HG03097 (cell line): ENCODE measurements at regions not wholly inside any gene's neighbourhood (a gene's known extent, or its start where the extent isn't known, plus 50 kb on each side); places are given as distances from the start of the nearest gene placed in this dataset.

Experiments used
- ATAC-seq: cut with Tn5 transposase; IDR thresholded peaks from one replicate; pipeline ENCODE4 v1.9.1; 2021; ENCODE audit not compliant: unreplicated experiment, low FRiP score

DNA sequence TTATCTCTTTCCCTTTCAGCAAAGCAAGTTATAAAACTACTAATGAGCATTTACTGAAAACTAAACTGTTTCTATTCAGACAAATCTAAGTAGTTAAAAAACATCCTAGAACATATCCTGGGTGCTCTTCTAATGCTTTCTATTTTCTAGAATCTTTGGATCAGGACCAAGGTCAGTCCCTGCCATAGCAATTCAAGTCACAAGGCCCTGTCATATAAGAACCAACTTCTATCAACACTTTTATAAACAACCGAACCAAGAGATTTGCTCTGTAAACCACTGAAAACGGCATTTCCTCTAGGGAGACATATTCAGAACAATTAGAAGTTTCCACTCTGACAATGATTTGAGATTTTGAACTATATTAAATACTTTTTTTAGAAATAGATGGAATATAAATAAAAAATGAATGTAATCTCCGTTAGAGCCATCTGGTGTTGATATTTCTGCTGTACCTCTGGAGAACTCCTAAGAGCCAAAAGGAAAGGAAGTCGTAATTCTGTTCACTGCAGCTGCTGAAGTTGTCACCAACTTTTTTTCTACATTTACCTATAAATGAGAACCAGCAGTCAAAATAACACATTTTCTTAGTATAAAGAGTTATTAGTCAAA is 51.4 kb upstream of the LGSN start:
- ATAC-seq, result no peak

DNA sequence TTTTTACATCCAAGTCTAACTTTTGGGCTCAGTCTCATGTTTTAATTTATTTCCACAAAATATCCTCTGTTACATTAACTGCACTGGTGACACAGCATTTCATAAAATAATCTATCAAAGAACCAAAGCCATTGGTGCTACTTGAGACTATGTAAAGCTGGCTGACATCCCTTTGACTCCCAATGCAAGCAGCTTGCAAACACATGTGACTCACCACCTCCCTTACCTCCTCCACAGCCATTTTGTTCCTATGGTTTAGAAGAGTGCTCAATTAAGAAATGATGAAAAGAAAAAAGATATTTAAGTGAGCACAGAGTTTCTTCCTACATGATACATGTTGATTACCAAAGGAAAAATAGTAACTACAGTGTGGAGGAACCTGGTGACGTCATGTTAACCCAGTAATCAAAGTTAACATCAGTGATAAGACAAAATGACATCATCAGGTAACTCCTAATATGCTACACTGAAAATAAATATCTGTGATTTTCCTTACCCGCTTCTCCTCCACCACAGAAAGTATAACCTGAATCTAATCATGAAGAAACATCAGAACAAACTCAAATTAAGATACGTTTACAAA is 53.3 kb upstream of the LGSN start:
- no peak for ATAC-seq

DNA sequence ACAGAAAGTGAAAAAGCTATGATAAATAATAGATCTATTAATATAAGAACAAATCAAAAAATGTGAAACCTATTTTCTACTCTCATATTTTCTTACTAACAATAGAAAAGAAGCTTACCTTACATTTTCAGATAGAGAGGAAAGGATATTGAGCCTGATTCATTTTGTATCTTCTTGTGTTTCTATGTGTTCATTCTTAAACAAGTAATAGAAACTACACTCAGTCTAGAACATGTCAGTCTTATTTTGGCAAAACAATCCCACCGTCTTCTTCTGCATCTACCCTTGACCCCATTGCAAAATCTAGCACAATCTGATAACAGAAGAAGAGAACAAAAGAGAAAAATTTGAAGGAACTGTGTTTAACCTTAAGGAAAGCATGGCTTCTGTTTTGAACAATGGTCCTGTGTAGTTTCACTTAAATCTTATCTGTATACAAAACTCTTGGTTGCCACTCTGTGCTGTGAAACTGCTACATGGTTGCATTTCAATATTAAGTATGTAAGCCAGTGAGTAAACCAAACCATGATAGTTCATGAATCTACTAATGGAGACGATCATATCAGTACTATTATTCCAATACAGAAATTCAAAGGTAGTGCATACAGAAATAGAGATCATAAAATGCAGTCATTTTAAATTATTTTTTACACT is 69.5 kb upstream of the LGSN start:
- no peak for ATAC-seq

DNA sequence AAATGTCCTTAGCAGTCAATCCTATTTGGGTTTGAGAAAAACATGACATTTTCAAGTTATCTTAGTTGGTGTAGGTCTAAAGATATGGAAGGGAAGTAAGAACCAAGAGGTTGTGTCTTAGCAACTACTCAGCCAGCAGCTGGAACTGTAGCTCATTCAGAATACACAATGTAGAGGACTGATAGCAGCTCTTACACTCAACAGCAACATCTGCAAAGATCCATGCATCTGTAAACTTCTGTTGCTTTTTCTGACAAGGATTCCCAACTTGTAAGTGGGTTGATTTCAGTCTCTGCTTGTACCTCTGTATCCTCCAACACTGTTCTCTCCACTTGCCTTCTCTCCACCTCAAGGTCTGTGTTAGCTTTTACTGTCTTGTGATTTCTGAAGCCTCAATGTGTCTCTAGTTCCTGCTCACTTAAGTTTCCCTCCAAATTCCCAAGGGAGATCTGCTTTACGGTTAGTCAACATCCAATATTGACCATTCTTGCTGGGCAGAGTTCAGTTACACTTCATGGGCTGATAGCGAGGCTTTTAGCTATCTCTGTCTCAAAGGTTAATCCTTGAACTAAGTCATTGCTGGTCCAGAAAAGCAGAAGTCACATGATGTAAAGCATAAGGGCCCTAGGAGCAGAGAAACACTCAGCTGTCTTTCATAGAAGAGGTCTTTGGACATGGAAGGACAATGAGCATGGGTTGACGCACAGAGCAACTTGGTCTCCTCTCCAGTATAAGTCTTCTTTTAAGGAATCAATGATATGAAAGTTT is 71.6 kb upstream of the LGSN start:
- ATAC-seq, result no peak

DNA sequence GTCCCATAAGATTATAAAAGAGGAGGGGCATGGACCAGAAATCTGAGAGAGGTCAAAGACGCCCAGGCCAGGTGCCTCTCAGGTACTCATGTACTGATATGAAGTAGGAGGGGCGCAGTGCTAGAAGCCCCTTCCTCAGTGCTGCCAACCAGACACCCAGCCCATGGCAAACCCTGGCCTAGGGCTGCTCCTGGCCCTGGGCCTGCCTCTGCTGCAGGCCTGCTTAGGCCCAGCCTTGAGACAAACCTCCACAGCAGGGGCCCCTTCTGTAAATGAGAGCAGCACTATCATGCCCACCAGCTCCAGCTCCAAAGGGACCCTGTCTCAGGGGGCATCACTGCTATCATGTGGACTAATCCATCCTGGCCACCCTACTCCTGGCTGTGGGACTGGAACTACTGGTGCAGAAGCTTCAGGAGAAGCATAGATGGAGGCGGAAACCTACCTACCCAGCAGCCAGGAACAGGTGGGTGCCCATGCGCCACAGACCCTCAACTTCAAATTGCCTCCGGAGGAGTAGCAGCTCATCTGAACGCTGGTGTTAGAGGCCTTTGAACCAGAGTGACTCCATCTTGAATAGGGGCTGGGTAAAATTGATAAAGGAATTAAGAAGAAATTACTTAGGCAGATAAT is 72.4 kb upstream of the LGSN start:
- no peak for ATAC-seq

DNA sequence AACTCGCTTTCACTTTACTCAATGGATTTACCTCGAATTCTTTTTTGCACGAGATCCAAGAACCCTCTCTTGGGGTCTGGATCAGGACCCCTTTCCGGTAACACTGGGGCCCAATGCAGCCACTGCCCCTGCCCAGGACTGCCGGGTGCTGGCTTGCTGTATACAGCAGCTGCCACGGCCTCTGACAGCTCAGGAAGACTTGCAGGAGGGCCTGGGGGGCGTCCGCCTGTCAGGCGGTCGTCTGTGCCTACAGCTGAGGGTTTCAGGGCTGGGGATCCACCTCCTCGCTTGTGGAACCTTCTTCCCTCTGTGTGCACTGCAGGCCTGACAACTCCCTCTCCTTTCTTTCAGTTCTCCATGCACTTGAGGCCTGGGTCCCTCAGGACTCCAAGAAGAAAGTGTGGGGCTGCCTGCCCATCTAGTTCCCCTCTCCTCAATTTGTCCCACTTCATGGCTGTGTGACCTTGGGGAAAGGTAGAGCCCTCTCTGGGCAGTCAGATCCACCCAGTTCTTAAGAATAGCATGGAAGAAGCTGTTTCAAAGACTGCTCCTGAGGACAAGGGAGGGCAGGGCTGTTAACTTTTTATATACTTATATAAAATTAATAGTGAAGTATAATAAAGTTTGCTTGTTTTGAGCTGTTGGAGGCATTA is 75.0 kb upstream of the LGSN start:
- ATAC-seq, result no peak

DNA sequence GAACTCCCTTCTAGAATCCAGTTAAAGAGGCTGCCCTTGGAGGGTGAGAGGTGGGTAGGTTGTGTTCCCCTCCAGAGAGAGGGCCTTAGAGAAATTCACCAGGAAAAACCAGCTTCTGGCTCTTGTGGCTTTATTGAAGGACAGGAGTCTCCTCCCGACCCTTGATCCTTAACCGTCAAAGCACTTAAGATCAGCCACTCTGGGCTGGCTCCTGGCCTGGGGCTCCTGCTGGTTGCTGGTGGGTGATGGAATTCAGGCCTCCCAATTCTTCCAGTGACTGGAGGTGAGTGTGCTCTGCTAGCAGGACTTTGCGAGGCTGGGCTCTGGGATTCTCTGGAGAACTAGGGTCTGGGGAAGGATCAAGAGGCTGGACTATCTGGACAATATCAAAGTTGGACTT is 75.6 kb upstream of the LGSN start:
- ATAC-seq, result no peak

DNA sequence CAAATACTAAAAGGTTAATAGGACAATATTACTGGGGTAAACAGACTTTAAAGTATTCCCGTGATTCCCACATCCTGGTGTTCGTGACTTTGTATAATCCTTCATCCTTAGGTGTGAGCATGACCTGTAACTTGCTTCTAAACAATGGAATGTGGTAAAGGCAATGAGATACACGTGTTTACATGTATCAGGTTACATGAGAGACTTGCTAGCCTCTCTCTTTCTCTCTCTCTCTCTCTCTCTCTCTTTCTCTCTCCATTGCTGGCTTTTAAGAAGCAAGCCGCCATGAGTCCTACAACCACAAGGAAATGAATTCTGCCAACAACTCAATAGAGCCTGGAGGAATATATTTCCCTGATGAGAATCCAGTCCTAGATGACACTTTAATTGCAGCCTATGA is 83.9 kb upstream of the LGSN start:
- no peak for ATAC-seq

DNA sequence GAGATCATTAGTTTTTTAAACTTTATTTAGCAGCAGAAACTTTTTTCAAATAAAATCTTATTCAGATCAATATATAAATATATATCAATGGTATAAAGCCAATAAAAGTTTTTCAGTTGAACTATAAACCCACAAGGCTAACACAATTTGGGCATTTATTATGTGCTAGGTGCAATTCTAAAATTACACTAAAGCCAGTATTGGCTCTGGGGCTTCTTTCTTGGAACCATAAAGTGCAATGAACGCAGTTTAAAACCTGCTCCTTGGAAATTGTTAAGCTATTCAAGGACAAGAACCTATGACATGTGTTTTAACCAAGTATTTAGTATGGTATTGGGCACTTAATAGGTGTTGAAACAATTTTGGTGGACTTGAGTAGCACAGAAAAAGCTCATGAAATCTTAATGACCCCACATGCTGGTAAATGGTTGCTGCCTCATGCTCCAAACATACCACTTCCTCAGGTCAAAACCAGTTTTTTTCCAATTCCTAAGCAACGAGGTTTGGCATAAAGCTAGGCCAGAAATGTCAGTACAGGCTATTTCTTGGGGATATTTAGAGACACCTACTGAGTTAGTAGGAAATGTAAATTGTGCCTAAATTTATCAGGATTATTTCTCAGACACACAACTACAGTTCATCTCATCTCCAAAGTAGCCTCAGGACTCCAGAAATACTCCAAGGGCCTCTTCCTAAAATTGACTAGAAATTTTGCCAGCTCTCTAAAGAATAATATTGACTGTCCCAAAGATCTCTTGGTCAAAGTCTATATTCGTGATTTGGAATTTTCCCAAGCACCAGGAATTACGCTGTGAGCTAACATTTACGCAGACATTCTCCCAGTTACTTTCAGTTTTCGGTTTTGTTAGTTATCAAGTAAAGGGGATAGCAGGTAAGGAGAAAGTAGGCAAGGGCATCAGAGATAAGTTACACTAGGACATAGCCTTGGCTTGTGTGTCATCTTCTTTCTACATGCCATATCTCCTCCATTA is 90.9 kb upstream of the LGSN start:
- ATAC-seq, result no peak

DNA sequence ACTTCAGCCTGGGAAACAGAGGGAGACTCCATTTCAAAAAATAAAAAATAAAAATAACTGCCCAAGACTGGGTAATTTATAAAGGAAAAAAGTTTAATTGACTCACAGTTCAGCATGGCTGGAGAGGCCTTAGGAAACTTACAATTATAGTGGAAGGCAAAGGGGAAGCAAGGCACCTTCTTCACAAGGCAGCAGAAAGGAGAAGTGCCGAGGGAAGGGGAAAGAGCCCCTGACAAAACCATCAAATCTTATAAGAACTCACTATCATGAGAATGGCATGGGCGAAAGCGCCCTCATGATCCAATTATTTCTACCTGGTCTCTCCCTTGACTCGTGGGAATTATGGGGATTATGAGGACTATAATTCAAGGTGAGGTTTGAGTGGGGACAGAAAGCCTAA is 95.5 kb upstream of the LGSN start:
- ATAC-seq, result no peak

DNA sequence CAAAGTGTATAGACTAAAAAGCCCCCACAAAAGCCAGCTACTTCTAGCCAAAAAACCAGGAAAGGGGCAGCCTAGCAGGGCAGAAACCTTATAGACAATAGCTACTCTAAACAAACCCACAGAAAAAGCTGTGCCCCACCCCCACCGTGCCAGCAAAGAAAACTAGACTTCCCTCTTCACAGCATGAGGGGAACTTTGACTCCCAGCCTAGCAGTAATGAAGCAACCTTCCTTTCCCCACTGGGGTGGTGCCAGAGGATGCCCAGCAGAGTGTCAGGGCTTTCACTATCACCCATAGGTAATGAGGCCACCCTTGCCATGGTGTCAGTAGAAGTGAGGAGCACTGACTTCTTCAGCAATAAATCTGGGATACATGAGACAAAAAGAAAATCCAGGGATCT is 99.0 kb upstream of the LGSN start:
- ATAC-seq, result no peak

DNA sequence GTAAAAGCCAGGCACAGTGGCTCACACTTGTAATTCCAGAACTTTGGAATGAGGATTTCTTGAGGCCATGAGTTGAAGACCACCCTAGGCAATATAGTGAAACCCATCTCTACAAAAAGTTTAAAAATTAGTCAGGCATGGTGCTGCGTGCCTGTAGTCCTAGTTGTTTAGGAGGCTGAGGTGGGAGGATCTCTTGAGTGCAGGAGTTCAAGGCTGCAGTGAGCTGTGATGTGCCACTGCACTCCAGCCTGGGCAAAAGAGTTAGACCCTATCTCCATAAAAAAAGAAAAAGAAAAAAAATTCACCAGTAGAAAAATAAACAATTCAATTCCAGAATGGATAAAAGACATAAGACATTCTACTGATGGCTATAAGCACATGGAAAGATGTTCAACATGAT is 104.9 kb upstream of the LGSN start:
- no peak for ATAC-seq

DNA sequence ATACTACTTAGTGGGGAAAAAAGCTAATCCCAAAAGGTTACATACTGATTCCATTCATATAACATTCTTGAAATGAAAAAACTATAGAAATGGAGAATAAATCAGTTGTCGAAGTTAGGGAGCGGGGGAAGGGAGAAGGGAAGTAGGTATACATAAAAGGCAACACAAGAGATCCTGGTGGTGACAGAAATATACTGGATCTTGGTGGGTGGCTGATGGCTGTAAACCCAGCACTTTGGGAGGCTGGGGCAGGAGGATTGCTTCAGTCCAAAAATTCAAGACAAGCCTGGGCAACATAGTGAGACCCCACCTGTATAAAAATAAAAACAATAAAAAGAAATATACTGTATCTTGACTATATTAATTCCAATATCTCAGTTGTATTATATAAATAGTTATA is 105.7 kb upstream of the LGSN start:
- ATAC-seq, result no peak

DNA sequence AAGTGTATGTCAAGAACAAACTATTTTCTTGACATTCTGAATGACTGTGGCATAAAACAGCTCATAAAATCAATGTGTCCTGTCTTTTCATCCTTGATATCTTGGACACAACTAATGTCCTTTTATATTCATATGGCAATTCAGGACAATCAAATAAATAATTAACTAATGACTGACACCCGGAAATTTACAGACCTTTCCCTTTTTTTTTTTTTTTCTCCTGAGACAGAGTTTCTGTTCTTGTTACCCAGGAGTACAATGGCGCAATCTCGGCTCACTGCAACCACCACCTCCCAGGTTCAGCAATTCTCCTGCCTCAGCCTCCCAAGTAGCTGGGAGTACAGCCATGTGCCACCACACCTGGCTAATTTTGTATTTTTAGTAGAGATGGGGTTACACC is 107.1 kb upstream of the LGSN start:
- no peak for ATAC-seq

DNA sequence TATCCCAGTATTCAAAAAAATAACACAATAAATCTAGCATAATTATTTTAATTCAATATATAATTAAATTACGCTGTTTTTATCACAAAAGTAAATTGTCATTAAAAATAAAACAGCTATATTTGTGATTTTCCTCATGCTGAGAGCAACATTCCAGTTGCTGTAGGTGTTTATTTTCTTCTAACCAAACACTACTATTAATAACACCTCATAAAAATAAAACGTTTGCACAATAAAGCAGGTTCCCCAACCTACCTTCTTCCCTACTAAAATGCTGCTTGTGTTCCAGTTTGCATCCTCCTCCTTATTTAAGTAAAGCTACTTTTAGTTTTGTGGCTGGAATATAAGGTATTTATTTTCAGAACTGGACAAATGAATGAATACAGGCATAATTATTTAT is 108.2 kb upstream of the LGSN start:
- no peak for ATAC-seq

DNA sequence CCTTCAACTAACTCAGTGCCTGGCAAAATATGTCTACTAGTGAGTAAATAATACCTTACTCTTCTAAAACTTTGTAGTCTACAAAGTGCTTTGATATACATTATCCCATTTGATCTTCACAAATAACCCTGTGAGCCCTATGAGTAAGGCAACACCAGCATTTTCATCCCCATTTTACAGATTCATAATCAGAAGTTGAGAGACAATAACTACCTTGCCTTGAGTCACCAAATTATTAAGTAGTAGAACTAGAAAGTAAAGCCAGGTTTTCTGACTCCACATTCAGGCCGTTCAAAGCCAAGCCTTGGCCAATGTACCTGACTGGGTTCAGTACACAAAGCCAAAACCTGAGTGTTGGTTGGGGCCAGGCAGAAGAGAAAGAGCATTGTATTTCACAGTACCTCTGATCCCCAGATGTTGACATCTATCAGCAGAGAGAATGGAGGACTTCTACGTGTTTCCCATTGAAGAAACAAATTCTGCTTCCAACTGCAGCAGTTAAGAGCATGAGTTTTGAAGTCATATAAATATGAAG is 111.3 kb upstream of the LGSN start:
- no peak for ATAC-seq

DNA sequence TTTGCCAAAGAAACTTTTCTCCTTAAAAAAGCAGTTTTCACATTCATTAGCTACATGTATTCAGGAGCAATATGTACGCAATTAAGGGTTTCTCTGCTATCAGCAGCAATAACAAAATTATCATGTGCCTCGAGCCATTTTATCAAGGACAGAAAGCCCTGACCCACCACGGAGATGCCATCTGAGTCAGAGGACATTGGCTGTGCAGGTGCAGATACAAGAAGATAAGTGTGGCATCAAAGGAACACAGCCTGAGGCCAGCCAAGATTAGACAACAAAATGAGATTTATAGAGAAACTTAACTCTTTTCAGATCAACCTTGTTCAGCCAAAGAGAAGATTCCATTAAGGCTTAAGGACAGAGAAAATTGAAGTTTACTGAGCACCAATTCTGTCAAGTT is 115.2 kb upstream of the LGSN start:
- ATAC-seq, result no peak

DNA sequence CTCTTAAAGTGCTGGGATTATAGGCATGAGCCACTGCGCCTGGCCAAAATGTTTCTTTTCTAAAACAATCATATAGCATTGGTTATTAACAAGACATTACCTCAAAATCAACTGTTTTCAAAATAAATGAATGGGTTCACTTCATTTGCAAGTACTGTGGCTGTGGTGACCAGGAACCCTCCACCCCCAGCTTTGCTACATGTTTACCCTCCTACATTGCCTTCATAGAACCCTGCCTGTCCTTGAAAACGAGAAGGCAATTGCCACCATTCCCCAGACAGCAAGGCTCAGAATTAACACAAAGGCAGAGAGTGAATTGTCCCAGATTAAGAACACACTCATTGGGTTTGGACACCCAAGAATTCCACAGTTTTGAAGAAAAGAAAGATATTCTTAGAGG is 116.6 kb upstream of the LGSN start:
- ATAC-seq, result no peak

DNA sequence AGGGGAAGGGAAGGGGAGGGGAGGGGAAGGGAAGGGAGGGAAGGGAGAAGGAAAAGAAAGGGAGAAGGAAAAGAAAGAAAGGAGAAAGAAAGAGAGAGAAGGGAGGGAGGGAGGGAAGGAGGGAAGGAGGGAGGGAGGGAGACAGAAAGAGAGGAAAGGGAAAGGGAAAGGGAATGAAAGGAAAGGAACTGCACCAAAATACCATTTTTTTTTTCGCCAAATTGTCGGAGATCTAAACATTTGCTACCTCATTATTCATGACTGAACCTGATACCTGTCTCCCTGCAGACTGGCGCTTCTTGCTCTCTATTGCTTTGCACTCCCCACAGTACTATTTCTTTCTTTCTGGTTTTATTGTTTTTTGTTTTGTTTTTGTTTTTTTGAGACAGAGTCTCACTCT is 117.3 kb upstream of the LGSN start:
- no peak for ATAC-seq
